HepG2 (cell line): ENCODE measurements at regions not wholly inside any gene's neighbourhood (a gene's known extent, or its start where the extent isn't known, plus 50 kb on each side); places are given as distances from the start of the nearest gene placed in this dataset.

Experiments used
- ATAC-seq: fragments of 200-7000 bp; cut with Tn5 transposase; 3 replicates; pipeline ENCODE4 v1.9.1; 2020; ENCODE audit warnings: mild to moderate bottlenecking, moderate library complexity
- BruUV-seq: library from RNA; stranded (reverse); fragments of 400-500 nt; replicated peaks from 2 replicates; lab custom pipeline; 2021; lab: Mats Ljungman, UMichigan
- CTCF ChIA-PET: fragments of 300-600 bp; formaldehyde crosslinking; extraction: SDS; loops from one replicate; lab custom pipeline; 2021; ENCODE audit warnings: low total read pairs, inconsistent platforms, low intra/inter-chr PET ratio; lab: Yijun Ruan, JAX
- POLR2A ChIA-PET: fragments of 350-600 bp; sonication (Branson Sonifier 250); formaldehyde crosslinking; loops from one replicate; lab custom pipeline; 2020; ENCODE audit warnings: antibody characterized with exemption, inconsistent platforms; lab: Yijun Ruan, JAX
- DNase-seq: peaks from one replicate; pipeline ENCODE4 v3.0.0-alpha.2; 2015; ENCODE audit warnings: low spot score
- FAIRE-seq: peaks from 3 replicates; lab custom pipeline; 2011; peaks lifted over from hg19 to GRCh38; lab: Jason Lieb, UNC
- H2AFZ ChIP-seq: one replicate; pipeline ENCODE4 v1.6.1; 2011; ENCODE audit warnings: low read length, inconsistent platforms
- H3K27ac ChIP-seq: fragments of 300-600 bp; 3 replicates; pipeline ENCODE4 v1.8.0; 2011; ENCODE audit warnings: mixed run types, mild to moderate bottlenecking, mixed read lengths, low read length, inconsistent platforms; ENCODE audit not compliant: insufficient read depth; ENCODE audit errors: extremely low read length
- H3K27me3 ChIP-seq, 2 experiments: fragments of 200-600 bp in 1 of 2; 2 replicates in 1 of 2; 3 replicates in 1 of 2; pipeline versions ENCODE4 v1.6.0 to v1.8.0; 2011; ENCODE audit warnings: low read length in 2 of 2, mild to moderate bottlenecking in 2 of 2, moderate library complexity in 2 of 2, inconsistent platforms in 1 of 2; ENCODE audit not compliant: insufficient read depth in 2 of 2, control insufficient read depth in 1 of 2
- H3K36me3 ChIP-seq, 2 experiments: fragments of 200-600 bp in 1 of 2; replicated peaks in 1 of 2; 2 replicates in 1 of 2; 3 replicates in 1 of 2; pipeline versions ENCODE4 v1.5.1 to v1.8.0; 2011; ENCODE audit warnings: low read length in 2 of 2, inconsistent platforms in 1 of 2; ENCODE audit not compliant: insufficient read depth in 2 of 2, control insufficient read depth in 1 of 2
- H3K4me1 ChIP-seq: 2 replicates; pipeline ENCODE4 v1.5.1; 2012; ENCODE audit warnings: low read length, inconsistent platforms; ENCODE audit not compliant: insufficient read depth
- H3K4me2 ChIP-seq: 2 replicates; pipeline ENCODE4 v1.6.0; 2011; ENCODE audit warnings: low read depth, low read length, inconsistent platforms
- H3K4me3 ChIP-seq, 3 experiments: fragments of 200-600 bp in 1 of 3; sonication (generic), shearing (Covaris generic) in 1 of 3; replicated peaks in 1 of 3; 2 replicates each; pipeline ENCODE4 v1.5.1; 2011 to 2016; ENCODE audit warnings: low read length in 3 of 3, inconsistent platforms in 2 of 3, low read depth in 2 of 3, mild to moderate bottlenecking in 2 of 3, control low read depth in 1 of 3, mixed read lengths in 1 of 3; ENCODE audit not compliant: insufficient read depth in 1 of 3
- H3K79me2 ChIP-seq: one replicate; pipeline ENCODE4 v1.6.1; 2011; ENCODE audit warnings: low read length, inconsistent platforms; ENCODE audit not compliant: insufficient read depth
- H3K9ac ChIP-seq: 2 replicates; pipeline ENCODE4 v1.6.0; 2011; ENCODE audit warnings: mild to moderate bottlenecking, low read depth, low read length, inconsistent platforms; ENCODE audit not compliant: insufficient read depth
- H3K9me3 ChIP-seq: 2 replicates; pipeline ENCODE4 v1.5.1; 2012; ENCODE audit warnings: mild to moderate bottlenecking, low read length
- H4K20me1 ChIP-seq: 2 replicates; pipeline ENCODE4 v1.6.0; 2011; ENCODE audit warnings: inconsistent platforms, mild to moderate bottlenecking, low read length, moderate library complexity; ENCODE audit not compliant: insufficient read depth
- ATF7 ChIP-seq, 2 experiments: fragments of 450-650 bp in 1 of 2; sonication (generic) in 1 of 2; formaldehyde crosslinking in 1 of 2; IDR thresholded peaks; 2 replicates each; pipeline versions ENCODE4 v1.4.0 to v1.6.1; 2016 to 2020; ENCODE audit warnings: antibody characterized with exemption in 1 of 2, mild to moderate bottlenecking in 1 of 2, missing genetic modification reagents in 1 of 2
- ATRX ChIP-seq: sonication (generic); formaldehyde crosslinking; IDR thresholded peaks from 2 replicates; pipeline ENCODE4 v1.4.0; 2020; ENCODE audit warnings: missing genetic modification reagents, borderline replicate concordance
- CEBPB ChIP-seq: IDR thresholded peaks from 2 replicates; pipeline ENCODE4 v1.6.1; 2011; ENCODE audit warnings: low read depth, low read length, improper control_type of control experiment, borderline replicate concordance
- CREB1 ChIP-seq, 2 experiments: fragments of 450-650 bp in 1 of 2; IDR thresholded peaks; 2 replicates each; pipeline ENCODE4 v1.6.1; 2016 to 2017; ENCODE audit warnings: control low read depth in 1 of 2, mild to moderate bottlenecking in 1 of 2, missing compliant biosample characterization in 1 of 2, missing genetic modification characterization in 1 of 2
- MAF1 ChIP-seq: sonication (generic); formaldehyde crosslinking; IDR thresholded peaks from 2 replicates; pipeline ENCODE4 v1.5.0; 2020; ENCODE audit warnings: missing genetic modification reagents, borderline replicate concordance
- POLR2AphosphoS2 ChIP-seq: IDR thresholded peaks from 2 replicates; pipeline ENCODE4 v1.6.1; 2011; ENCODE audit warnings: low read depth, low read length, improper control_type of control experiment
- SIX4 ChIP-seq: sonication (generic); formaldehyde crosslinking; IDR thresholded peaks from 2 replicates; pipeline ENCODE4 v1.4.0; 2020; ENCODE audit warnings: missing genetic modification reagents
- ZBTB21 ChIP-seq: sonication (generic); formaldehyde crosslinking; IDR thresholded peaks from 2 replicates; pipeline ENCODE4 v1.4.0; 2020; ENCODE audit warnings: missing genetic modification reagents
- WGBS: methylation state at CpG from one replicate; pipeline ENCODE4 v1.1.6; 2017; ENCODE audit warnings: low lambda C conversion rate; 5-methylcytosine and 5-hydroxymethylcytosine counted together
- in situ Hi-C: cut with HindIII; loops from 2 replicates; pipeline ENCODE4 v1.10.0; 2017; ENCODE audit warnings: low pct_unique_long_range_greater_than_20kb; ENCODE audit not compliant: extremely low pct_ligation_motif_present
- intact Hi-C: fragments of 100-400 bp; cut with micrococcal nuclease; formaldehyde crosslinking; loops from one replicate; pipeline ENCODE4 v1.10.0; 2022; ENCODE audit not compliant: unreplicated experiment
- TF ChIP-seq, protein P1 (sequence below): sonication (generic); formaldehyde crosslinking; IDR thresholded peaks from 2 replicates; pipeline ENCODE4 v1.5.0; 2020; ENCODE audit warnings: mild to moderate bottlenecking, missing genetic modification reagents
- TF ChIP-seq, protein P2 (sequence below): sonication (generic); formaldehyde crosslinking; IDR thresholded peaks from 2 replicates; pipeline ENCODE4 v1.5.1; 2020; ENCODE audit warnings: mild to moderate bottlenecking, missing genetic modification reagents, moderate library complexity

DNA sequence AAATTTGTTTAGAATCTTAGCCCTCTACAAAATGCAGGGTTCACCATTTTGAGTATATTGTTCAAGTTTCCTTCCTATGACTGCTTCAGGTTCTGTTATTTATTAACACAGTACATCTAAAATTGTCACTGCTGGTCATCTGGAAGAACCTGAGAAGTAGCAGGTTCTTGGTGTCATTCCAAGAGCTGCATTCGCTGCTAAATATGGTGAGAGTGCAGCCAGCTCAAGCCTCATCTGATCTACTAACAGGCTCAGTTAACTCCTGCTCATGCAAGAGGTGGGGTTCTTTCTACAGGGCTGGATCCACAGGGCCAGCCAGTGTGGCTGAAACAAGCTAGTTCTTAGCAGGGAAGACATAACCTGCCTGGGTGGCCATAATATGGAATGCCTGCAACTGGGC, 1946.1 kb downstream of the TP53TG3F start (continued):
- TF ChIP-seq, protein P1, sequence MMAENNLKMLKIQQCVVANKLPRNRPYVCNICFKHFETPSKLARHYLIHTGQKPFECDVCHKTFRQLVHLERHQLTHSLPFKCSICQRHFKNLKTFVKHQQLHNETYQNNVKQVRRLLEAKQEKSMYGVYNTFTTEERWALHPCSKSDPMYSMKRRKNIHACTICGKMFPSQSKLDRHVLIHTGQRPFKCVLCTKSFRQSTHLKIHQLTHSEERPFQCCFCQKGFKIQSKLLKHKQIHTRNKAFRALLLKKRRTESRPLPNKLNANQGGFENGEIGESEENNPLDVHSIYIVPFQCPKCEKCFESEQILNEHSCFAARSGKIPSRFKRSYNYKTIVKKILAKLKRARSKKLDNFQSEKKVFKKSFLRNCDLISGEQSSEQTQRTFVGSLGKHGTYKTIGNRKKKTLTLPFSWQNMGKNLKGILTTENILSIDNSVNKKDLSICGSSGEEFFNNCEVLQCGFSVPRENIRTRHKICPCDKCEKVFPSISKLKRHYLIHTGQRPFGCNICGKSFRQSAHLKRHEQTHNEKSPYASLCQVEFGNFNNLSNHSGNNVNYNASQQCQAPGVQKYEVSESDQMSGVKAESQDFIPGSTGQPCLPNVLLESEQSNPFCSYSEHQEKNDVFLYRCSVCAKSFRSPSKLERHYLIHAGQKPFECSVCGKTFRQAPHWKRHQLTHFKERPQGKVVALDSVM (CRISPR knock-in tag), result no peak

DNA sequence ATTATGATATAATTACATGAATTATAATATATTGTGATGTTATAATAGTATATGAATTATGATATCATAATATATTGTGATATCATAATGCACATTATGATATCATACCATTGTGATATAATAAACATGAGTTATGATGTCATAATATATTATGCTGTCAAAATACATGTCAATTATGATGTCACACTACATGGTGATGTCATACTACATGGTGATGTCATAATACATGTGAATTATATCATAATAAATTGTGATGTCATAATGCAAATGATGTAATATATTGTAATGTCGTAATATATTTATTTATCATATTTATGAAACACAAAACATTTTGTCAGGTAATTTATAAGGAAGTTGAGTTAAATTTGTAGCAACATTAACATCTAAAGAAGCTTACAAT, 1950.1 kb downstream of the TP53TG3F start:
- TF ChIP-seq CREB1 (IDR thresholded peaks at IDR 0.05), result peak; percentile 97
- TF ChIP-seq CREB1 (CRISPR knock-in tag; IDR thresholded peaks at IDR 0.05), result no peak
- TF ChIP-seq MAF1, result no peak
- TF ChIP-seq CEBPB, result peak; percentile 49; the same call in 1 of the 2 replicates
- TF ChIP-seq ATRX (CRISPR knock-in tag), result no peak
- TF ChIP-seq ZBTB21, result peak; percentile 22; the same call in 1 of the 2 replicates
- TF ChIP-seq ATF7 (IDR thresholded peaks at IDR 0.05), result peak; percentile 100
- no peak for TF ChIP-seq ATF7 (CRISPR knock-in tag; IDR thresholded peaks at IDR 0.05)
- TF ChIP-seq SIX4 (CRISPR knock-in tag), result no peak
- TF ChIP-seq, protein P2, sequence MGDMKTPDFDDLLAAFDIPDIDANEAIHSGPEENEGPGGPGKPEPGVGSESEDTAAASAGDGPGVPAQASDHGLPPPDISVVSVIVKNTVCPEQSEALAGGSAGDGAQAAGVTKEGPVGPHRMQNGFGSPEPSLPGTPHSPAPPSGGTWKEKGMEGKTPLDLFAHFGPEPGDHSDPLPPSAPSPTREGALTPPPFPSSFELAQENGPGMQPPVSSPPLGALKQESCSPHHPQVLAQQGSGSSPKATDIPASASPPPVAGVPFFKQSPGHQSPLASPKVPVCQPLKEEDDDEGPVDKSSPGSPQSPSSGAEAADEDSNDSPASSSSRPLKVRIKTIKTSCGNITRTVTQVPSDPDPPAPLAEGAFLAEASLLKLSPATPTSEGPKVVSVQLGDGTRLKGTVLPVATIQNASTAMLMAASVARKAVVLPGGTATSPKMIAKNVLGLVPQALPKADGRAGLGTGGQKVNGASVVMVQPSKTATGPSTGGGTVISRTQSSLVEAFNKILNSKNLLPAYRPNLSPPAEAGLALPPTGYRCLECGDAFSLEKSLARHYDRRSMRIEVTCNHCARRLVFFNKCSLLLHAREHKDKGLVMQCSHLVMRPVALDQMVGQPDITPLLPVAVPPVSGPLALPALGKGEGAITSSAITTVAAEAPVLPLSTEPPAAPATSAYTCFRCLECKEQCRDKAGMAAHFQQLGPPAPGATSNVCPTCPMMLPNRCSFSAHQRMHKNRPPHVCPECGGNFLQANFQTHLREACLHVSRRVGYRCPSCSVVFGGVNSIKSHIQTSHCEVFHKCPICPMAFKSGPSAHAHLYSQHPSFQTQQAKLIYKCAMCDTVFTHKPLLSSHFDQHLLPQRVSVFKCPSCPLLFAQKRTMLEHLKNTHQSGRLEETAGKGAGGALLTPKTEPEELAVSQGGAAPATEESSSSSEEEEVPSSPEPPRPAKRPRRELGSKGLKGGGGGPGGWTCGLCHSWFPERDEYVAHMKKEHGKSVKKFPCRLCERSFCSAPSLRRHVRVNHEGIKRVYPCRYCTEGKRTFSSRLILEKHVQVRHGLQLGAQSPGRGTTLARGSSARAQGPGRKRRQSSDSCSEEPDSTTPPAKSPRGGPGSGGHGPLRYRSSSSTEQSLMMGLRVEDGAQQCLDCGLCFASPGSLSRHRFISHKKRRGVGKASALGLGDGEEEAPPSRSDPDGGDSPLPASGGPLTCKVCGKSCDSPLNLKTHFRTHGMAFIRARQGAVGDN (CRISPR knock-in tag), result no peak
- no peak for TF ChIP-seq POLR2AphosphoS2
- CTCF ChIA-PET, result no interaction called here
- Histone ChIP-seq H3K27me3 (no peaks in the 10 kb centered on the region), H3K4me2 (no peak overlapping the region), H3K36me3 (no peaks in the 10 kb centered on the region), H3K9ac (no peak overlapping the region), H4K20me1 (no peaks in the 10 kb centered on the region), H3K27ac (no peak overlapping the region), H2AFZ (no peak overlapping the region), H3K79me2 (no peaks in the 10 kb centered on the region), H3K4me3 (no peak overlapping the region), H3K4me1 (no peaks in the 10 kb centered on the region), H3K9me3 (peaks cover 79% of the 10 kb centered on the region)
- DNase-seq (no peak), FAIRE-seq (no peak), ATAC-seq (no peak)
- POLR2A ChIA-PET, result no interaction called here
- in situ Hi-C loops, result no loop called here
- no TSS peak for BruUV-seq
- intact Hi-C loops, result no loop called here
- WGBS, result 3% methylated on average over 1 of the region's 1 CpG
